Right renal pelvis (tissue), 4 donors: ENCODE measurements at regions not wholly inside any gene's neighbourhood (a gene's known extent, or its start where the extent isn't known, plus 50 kb on each side); places are given as distances from the start of the nearest gene placed in this dataset.
"Not testable (repeated sequence)": the region's sequence is repeated elsewhere in the genome, so short reads cannot be mapped to it uniquely, and the experiment has no call there.

Source experiments
- DNase-seq, 4 donors: peaks; one replicate each; pipeline ENCODE4 v3.0.0-alpha.2; 2013; ENCODE audit warnings: low read depth in 4 of 4, low spot score in 3 of 4, missing footprints in 1 of 4

DNA sequence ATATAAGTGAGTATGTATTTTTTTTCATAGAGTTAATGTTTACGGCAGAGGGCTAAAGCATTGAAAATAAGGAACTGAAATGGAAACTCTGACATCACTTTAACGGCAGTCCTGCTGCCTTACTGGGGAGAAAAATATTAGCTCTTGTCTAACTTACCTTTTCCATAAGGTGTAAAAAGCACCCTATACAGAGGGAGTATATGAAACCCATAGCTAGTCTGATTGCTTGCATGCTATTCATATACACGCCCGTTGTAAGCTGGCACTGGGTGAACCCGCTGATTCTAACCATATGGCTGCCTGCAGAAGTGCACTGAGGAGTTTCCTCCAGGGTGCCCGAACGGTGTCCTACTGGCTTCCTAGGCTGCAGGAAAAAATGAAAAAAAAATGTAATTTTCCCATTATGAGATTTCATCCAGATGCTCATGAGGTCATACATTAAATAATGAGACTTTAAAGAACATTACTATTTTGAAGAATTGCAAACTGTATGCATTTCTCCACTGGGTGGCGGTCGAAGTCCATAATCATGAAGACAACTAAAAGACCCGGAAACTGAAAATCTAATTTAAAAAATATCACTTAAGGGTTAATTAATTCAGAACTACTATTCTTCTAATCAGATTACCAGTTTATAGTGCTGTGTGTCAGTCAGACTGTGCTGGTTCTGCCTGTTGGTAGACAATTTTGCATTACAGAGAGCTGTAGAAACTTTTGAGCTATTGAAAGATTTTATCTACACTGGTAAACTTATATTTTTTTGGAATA is 144.7 kb downstream of the ALX1 start:
- DNase-seq: no peak

DNA sequence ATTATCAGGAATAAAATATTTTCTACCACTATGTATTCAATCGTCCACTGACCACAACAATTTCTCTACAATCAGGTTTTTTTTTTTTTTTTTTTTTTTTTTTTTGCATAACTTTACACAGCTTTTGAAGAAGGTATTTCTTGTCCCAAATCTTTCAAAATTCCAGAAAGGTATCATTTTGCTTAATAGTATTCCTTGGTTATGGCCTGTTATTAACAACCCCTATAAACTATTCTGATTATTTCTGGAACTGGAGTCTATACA is 145.3 kb downstream of the ALX1 start:
- DNase-seq: no peak

DNA sequence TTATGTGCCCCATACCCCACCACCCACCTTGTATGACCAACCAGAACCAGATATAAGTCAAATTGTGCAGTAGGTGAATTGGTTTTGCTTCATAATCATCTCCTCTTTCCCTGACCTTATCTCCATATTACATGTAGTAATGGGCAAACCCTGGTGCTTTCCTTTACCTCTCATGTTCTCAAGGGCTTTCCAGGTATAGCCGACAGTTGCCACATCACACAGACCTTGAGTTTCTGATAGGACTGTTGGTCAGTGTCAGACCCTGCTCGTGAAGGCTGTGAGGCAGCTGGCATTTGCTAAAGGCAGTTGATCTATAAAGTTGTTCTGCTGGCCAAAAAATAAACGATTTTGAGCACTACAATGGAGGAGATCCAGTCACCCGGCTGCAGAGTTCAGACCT is 145.9 kb downstream of the ALX1 start:
- no peak for DNase-seq

- not testable (repeated sequence) for DNase-seq
Measured at GRCh38 chr12:85433148-85433547, 153.1 kb downstream of the ALX1 start.

DNA sequence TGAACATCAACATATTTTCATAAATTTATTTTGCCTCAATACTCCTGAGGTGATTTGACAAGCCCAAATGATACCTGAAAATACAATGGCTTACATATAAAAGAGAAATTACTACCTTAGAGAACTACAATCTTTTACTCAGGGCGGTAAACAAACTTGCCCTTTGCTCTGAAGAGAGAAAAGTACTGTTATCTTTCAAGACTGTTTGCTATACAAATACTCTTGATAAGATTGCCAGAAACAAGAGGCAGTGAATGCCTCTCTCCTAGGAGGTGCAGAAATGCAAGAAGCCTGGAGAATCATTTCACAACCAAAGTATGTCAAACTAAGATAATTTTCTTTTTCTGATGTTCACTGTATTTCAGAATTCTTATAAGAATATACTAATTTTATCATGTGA is 160.3 kb downstream of the ALX1 start:
- DNase-seq: no peak

DNA sequence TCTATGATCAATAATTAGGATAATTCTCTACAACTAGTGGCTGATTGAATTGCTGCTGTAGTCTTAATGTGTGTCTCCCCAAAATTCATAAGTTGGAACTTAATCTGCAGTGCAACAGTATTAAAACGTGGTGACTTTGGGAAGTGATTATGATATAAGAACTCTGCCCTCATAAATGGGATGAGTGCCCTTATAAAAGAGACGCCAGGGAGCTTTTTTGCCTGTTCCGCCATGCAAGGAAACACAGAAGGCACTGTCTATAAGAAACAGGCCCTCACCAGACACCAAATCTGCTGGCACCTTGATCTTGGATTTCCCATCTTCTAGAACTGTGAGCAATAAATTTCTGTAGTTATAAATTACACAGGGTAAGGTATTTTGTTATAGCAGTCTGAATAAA is 161.0 kb downstream of the ALX1 start:
- no peak for DNase-seq

DNA sequence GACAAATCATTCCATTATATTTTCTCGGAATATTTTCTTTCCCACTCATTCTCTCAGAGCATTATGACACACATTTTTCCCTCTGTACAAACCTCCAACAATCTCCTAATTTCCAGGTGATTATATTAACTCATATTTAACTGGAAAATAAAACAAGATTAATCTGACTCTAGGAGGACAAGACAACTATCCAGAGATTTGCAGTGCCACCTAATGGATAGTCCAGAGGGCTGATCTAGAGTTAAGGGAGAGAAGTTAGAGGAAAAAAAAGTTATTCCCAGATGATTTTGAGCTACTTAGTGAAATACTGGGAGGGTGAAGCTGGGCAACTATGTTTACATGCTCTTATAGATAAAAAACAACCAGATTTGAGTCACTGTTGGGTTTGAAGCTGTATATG is 161.7 kb downstream of the ALX1 start:
- no peak for DNase-seq

DNA sequence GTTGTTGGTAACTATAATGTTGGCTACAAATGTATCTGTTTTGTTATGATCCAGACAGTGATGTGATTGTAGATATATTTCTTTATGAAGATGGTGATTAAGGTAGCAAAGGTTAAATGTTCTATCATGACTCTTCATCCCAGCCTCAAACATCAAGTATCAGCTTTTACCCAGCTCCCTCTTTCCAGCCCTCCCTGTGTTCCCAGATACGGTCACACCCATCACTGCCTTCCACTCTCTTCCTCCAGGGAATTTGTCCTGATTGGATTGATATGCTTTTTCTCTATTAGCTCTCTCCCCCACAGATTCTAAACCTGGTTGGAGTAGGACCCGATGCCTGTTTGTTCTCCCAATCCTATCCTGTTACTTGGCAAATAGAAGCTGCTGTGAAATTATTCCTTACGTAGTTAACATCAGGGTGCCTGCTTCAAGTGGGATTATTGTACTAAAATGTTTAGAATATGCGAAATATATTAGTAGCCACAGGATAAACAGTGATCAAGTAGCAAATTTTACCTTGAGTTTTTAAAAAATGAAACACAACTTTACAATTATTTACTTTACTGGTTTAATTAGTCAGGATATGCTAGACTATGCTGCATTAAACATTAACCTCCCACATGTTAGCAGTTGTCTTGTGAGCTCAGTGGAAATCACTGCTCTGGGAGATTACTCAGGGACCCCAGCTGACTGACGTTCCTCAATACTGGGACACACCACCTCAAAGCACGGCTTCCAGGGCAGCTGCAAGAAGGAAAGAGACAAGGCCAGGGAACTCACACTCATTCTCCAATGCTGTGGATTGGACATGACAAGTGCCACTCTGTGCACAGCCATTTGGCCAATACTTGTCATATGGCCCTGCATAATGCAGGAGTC is 165.3 kb downstream of the ALX1 start:
- DNase-seq: no peak

- DNase-seq: no peak
Measured at GRCh38 chr12:85448031-85448430, 168.0 kb downstream of the ALX1 start.

GRCh38 chr12:85448548-85449139 is 168.6 kb downstream of the ALX1 start:
- no peak for DNase-seq

GRCh38 chr12:85457016-85457415 is 177.0 kb downstream of the ALX1 start:
- DNase-seq: no peak

- DNase-seq: no peak
Measured at GRCh38 chr12:85461127-85461526, 181.1 kb downstream of the ALX1 start.

DNA sequence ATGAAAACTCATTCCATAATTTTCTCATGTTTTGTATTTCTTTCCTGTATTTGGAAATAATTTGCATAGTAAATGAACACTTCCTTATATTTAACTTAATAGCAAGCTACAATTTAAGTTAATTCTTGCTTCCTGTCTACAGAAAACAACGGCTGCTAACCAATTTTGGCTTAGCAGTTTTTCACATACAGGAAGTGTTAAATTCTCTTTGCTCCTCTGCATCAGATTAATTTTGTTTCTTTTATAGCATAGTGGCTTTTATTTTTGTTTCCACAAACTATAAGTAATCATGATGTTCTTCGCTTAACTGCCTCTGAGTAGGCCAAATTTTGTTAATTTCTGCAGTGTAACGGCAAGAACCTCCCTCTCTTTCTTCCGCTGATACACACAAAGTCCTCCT is 182.9 kb downstream of the ALX1 start:
- DNase-seq: no peak

DNA sequence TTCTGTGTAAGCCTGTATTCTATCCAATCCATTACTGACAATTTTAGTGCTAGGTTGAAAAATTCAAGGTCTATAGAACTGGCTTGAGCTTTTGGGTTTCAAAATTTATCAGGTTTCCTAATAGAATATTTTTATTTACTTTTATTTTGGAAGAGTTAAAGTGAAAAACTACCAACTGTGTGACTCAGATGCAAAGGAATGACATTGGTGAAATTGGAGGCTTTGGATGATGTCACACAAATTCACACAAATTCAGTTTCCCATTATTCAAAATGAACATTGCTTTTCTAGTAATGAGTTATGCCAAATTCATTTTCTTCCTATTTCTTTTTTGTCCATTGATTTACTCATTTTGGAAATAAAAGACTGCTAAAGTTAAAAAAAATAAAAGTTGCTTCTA is 186.9 kb downstream of the ALX1 start:
- no peak for DNase-seq

GRCh38 chr12:85468356-85469157 is 188.5 kb downstream of the ALX1 start:
- DNase-seq: peak; percentile 47 to 56 (median 54)

GRCh38 chr12:85469158-85470086 is 189.4 kb downstream of the ALX1 start:
- DNase-seq: not testable (repeated sequence)

GRCh38 chr12:85475277-85475676 is 195.3 kb downstream of the ALX1 start:
- DNase-seq: not testable (repeated sequence)

DNA sequence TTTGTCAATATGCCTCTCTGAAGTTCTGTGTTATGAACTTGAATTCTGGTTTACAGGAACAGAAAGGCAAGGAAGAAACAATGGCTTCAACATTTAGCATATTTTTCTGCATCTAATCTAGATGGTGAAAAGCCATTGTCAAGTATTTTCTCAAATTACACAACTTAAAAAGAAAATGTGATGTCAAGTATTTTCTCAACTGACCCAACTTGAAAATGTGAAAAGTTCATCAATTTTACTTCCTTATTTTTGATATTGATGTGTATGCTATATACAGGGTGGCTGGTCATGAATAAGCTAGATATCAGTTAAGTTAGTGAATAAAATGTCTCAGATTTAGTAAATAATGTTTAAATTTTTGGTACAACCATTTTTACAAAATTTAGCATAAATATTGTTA is 196.7 kb downstream of the ALX1 start:
- DNase-seq: no peak

GRCh38 chr12:85484387-85484786 is 204.4 kb downstream of the ALX1 start:
- DNase-seq: no peak

DNA sequence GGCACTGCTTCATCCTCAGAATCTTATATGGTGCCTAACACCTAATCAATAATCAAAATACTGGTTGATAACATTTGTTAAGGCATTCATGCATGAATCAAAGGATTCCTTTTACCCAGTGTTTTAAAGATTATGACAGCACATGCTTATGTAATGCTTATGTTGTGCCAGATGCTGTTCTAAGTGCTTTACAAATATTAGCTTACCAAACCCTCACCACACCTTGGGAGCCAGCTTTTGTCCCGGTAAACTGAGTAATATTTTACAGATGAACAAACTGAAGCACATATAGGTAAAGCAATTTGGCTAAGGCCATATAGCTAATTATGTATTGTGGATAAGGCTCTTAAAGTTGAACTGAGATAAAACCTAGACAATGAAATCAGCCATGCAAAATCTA is 209.2 kb downstream of the ALX1 start:
- no peak for DNase-seq
